Natural killer cell (primary cell): ENCODE measurements at regions not wholly inside any gene's neighbourhood (a gene's known extent, or its start where the extent isn't known, plus 50 kb on each side); places are given as distances from the start of the nearest gene placed in this dataset.
A peak's percentile ranks its signal among the peaks of the same experiment; 100 is the strongest.

ENCODE experiments used
- ATAC-seq, 3 donors: fragments of 150-1000 bp in 2 of 3; fragments of 200-7000 bp in 1 of 3; cut with Tn5 transposase; 1 replicate in 1 of 3; 2 replicates in 2 of 3; pipeline ENCODE4 v1.10.0; 2021; ENCODE audit warnings: mild to moderate bottlenecking in 2 of 3, moderate library complexity in 2 of 3
- DNase-seq, 2 donors: peaks; one replicate each; pipeline versions ENCODE4 v3.0.0 to v3.0.0-alpha.2; 2013 to 2021; ENCODE audit warnings: mixed read lengths in 1 of 2
- H3K27ac ChIP-seq: one replicate; pipeline ENCODE4 v1.5.1; 2013; ENCODE audit warnings: mild to moderate bottlenecking, low read length
- H3K27me3 ChIP-seq: one replicate; pipeline ENCODE4 v1.6.1; 2013; ENCODE audit warnings: low read length; ENCODE audit not compliant: control insufficient read depth, insufficient read depth
- H3K36me3 ChIP-seq: one replicate; pipeline ENCODE4 v1.6.1; 2013; ENCODE audit warnings: low read length; ENCODE audit not compliant: control insufficient read depth, insufficient read depth
- H3K4me1 ChIP-seq: one replicate; pipeline ENCODE4 v1.6.1; 2013; ENCODE audit warnings: low read length; ENCODE audit not compliant: control insufficient read depth, insufficient read depth
- H3K4me3 ChIP-seq: one replicate; pipeline ENCODE4 v1.5.1; 2013; ENCODE audit warnings: low read length
- H3K9me3 ChIP-seq: one replicate; pipeline ENCODE4 v1.6.1; 2013; ENCODE audit warnings: low read length; ENCODE audit not compliant: control insufficient read depth, insufficient read depth
- H3K27ac Mint-ChIP-seq, 2 donors: one replicate each; pipeline ENCODE4 v1.8.0; 2022; ENCODE audit warnings: mild to moderate bottlenecking in 2 of 2, mixed read lengths in 2 of 2, moderate library complexity in 1 of 2
- H3K27me3 Mint-ChIP-seq, 2 donors: one replicate each; pipeline ENCODE4 v1.8.0; 2022; ENCODE audit warnings: low read depth in 2 of 2, mixed read lengths in 2 of 2
- H3K36me3 Mint-ChIP-seq: one replicate; pipeline ENCODE4 v1.8.0; 2022; ENCODE audit warnings: mixed read lengths
- H3K4me1 Mint-ChIP-seq, 2 donors: one replicate each; pipeline ENCODE4 v1.8.0; 2022; ENCODE audit warnings: mixed read lengths in 2 of 2
- H3K4me3 Mint-ChIP-seq: one replicate; pipeline ENCODE4 v1.8.0; 2022; ENCODE audit warnings: mild to moderate bottlenecking, moderate library complexity, mixed read lengths
- H3K9me3 Mint-ChIP-seq, 2 donors: one replicate each; pipeline ENCODE4 v1.8.0; 2022; ENCODE audit warnings: mixed read lengths in 2 of 2
- WGBS: methylation state at CpG from one replicate; pipeline ENCODE4 v1.1.7; 2013; ENCODE audit warnings: missing lambda C conversion rate; ENCODE audit not compliant: insufficient coverage; 5-methylcytosine and 5-hydroxymethylcytosine counted together
- intact Hi-C: fragments of 100-400 bp; cut with micrococcal nuclease; formaldehyde crosslinking; loops from one replicate; pipeline ENCODE4 v1.14.2; 2022
- TF ChIP-seq, protein P1 (sequence below): fragments of 200-600 bp; IDR thresholded peaks from one replicate; pipeline ENCODE4 v1.8.0; 2022; ENCODE audit warnings: antibody characterized with exemption

- H3K9me3 ChIP-seq = no peaks in the 10 kb centered on the region
- no peak overlapping the region for H3K27ac ChIP-seq
- 86% methylated on average over 6 of the region's 6 CpGs for WGBS
- no peaks in the 10 kb centered on the region for H3K4me1 ChIP-seq
- peaks cover 17% of the 10 kb centered on the region for H3K36me3 Mint-ChIP-seq
- H3K4me3 Mint-ChIP-seq = no peak overlapping the region
- intact Hi-C loops = no loop called here
- no peaks in the 10 kb centered on the region for H3K36me3 ChIP-seq
- H3K4me3 ChIP-seq = no peak overlapping the region
- DNase-seq (no peak), ATAC-seq (no peak)
- peaks cover 6 to 12% of the 10 kb centered on the region in 2 donors for H3K27me3 Mint-ChIP-seq
- H3K27ac Mint-ChIP-seq = no peak overlapping the region
- no peaks in the 10 kb centered on the region for H3K9me3 Mint-ChIP-seq
- TF ChIP-seq, protein P1, sequence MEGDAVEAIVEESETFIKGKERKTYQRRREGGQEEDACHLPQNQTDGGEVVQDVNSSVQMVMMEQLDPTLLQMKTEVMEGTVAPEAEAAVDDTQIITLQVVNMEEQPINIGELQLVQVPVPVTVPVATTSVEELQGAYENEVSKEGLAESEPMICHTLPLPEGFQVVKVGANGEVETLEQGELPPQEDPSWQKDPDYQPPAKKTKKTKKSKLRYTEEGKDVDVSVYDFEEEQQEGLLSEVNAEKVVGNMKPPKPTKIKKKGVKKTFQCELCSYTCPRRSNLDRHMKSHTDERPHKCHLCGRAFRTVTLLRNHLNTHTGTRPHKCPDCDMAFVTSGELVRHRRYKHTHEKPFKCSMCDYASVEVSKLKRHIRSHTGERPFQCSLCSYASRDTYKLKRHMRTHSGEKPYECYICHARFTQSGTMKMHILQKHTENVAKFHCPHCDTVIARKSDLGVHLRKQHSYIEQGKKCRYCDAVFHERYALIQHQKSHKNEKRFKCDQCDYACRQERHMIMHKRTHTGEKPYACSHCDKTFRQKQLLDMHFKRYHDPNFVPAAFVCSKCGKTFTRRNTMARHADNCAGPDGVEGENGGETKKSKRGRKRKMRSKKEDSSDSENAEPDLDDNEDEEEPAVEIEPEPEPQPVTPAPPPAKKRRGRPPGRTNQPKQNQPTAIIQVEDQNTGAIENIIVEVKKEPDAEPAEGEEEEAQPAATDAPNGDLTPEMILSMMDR = no peak
- no peaks in the 10 kb centered on the region for H3K27me3 ChIP-seq
- peaks cover 6 to 7% of the 10 kb centered on the region in 2 donors for H3K4me1 Mint-ChIP-seq
Measured at GRCh38 chr4:185885075-185885474, 73.1 kb upstream of the SORBS2 start.

- Mint-ChIP-seq H3K27ac (no peak overlapping the region), H3K9me3 (no peaks in the 10 kb centered on the region), H3K4me3 (no peak overlapping the region), H3K4me1 (peaks cover 6 to 7% of the 10 kb centered on the region in 2 donors), H3K36me3 (peaks cover 17% of the 10 kb centered on the region), H3K27me3 (peaks cover 11 to 12% of the 10 kb centered on the region in 2 donors)
- Histone ChIP-seq H3K9me3 (no peaks in the 10 kb centered on the region), H3K4me1 (no peaks in the 10 kb centered on the region), H3K4me3 (no peak overlapping the region), H3K27ac (no peak overlapping the region), H3K27me3 (no peaks in the 10 kb centered on the region), H3K36me3 (no peaks in the 10 kb centered on the region)
- TF ChIP-seq, protein P1 = no peak
- DNase-seq (no peak), ATAC-seq (no peak)
- intact Hi-C loops = no loop called here
- 87% methylated on average over 6 of the region's 6 CpGs for WGBS
Measured at GRCh38 chr4:185885604-185886003, 73.6 kb upstream of the SORBS2 start.

- intact Hi-C loops = no loop called here
- Histone ChIP-seq H3K4me3 (no peak overlapping the region), H3K27ac (no peak overlapping the region), H3K27me3 (no peaks in the 10 kb centered on the region), H3K4me1 (no peaks in the 10 kb centered on the region), H3K36me3 (no peaks in the 10 kb centered on the region), H3K9me3 (no peaks in the 10 kb centered on the region)
- DNase-seq (no peak), ATAC-seq (peak in 1 of 3 donors; percentile 63)
- no peak overlapping the region for H3K4me3 Mint-ChIP-seq
- peaks cover 9 to 12% of the 10 kb centered on the region in 2 donors for H3K27me3 Mint-ChIP-seq
- 38% methylated on average over 11 of the region's 15 CpGs for WGBS
- peaks cover 6 to 7% of the 10 kb centered on the region in 2 donors for H3K4me1 Mint-ChIP-seq
- H3K36me3 Mint-ChIP-seq = peaks cover 17% of the 10 kb centered on the region
- TF ChIP-seq, protein P1 = no peak
- H3K9me3 Mint-ChIP-seq = no peaks in the 10 kb centered on the region
- no peak overlapping the region for H3K27ac Mint-ChIP-seq
Measured at GRCh38 chr4:185886832-185887524, 75.0 kb upstream of the SORBS2 start.

DNA sequence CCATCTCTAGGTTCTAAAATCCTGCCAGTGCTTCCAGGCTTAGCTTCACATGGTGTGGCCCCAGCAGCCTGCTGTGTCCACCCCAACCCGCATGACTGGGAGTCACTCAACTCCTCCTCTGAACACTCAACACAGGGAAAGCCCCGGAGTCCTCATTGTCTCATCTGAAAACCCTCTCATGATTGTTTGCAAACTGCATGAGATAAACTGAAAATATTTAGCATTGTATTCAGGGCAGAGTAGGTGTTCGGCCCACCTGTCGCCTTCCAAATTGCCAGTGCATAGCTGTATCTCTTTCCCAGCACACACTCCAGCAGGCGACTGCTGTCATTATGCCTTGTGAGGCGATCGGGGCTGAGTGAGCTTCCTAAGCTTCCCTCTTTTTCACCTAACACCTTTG lies 76.7 kb upstream of the SORBS2 start:
- H3K4me3 Mint-ChIP-seq = no peak overlapping the region
- H3K9me3 Mint-ChIP-seq = no peaks in the 10 kb centered on the region
- intact Hi-C loops = no loop called here
- H3K4me1 Mint-ChIP-seq = peaks cover 6 to 7% of the 10 kb centered on the region in 2 donors
- no peak for DNase-seq
- Histone ChIP-seq H3K27ac (no peak overlapping the region), H3K9me3 (no peaks in the 10 kb centered on the region), H3K4me1 (no peaks in the 10 kb centered on the region), H3K36me3 (no peaks in the 10 kb centered on the region), H3K27me3 (no peaks in the 10 kb centered on the region), H3K4me3 (no peak overlapping the region)
- TF ChIP-seq, protein P1 = no peak
- peaks cover 17% of the 10 kb centered on the region for H3K36me3 Mint-ChIP-seq
- no peak for ATAC-seq
- H3K27ac Mint-ChIP-seq = no peak overlapping the region
- H3K27me3 Mint-ChIP-seq = peaks cover 9 to 12% of the 10 kb centered on the region in 2 donors
- WGBS = 94% methylated on average over 7 of the region's 7 CpGs
